GM18951 (cell line): ENCODE measurements at regions not wholly inside any gene's neighbourhood (a gene's known extent, or its start where the extent isn't known, plus 50 kb on each side); places are given as distances from the start of the nearest gene placed in this dataset.

Experiments used
- POLR2A ChIP-seq: IDR thresholded peaks from 4 replicates; pipeline ENCODE4 v1.6.1; 2011; ENCODE audit warnings: mild to moderate bottlenecking; ENCODE audit not compliant: insufficient read length, insufficient read depth; ENCODE audit errors: extremely low read depth
- in situ Hi-C: fragments of 300-500 bp; cut with MboI; formaldehyde crosslinking; loops from one replicate; pipeline ENCODE4 v1.12.0; 2022; ENCODE audit warnings: low sequenced_read_pairs, mixed read lengths, inconsistent platforms; ENCODE audit not compliant: unreplicated experiment

GRCh38 chr3:59631482-59631881 lies 581.7 kb upstream of the CFAP20DC start:
- in situ Hi-C loops = no loop called here

DNA sequence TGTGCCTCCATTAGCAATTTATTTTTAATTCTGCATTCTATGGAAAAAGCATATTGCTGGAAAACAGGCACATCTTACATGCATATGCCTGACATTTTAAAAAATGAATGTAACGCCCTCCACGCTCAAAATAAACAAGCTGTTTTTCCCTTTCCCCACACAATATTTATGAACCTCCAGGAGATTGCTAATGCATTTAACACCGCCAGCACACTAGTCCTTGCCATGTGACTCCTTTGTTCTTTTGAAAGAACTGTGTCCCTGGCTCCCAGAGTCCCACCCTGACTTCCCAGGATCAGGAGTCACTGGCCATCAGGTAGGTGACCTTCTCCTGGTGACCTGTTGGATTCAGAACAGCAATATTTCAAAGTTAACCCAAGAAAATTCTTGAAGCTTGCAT lies 571.2 kb upstream of the CFAP20DC start:
- TF ChIP-seq POLR2A = no peak
- in situ Hi-C loops = no loop called here

More at GRCh38 chr3:59631482-59631881, 581.7 kb upstream of the CFAP20DC start:
- TF ChIP-seq POLR2A = no peak

GRCh38 chr3:59620325-59620724 lies 570.5 kb upstream of the CFAP20DC start:
- in situ Hi-C loops = no loop called here
- TF ChIP-seq POLR2A = no peak

GRCh38 chr3:59612444-59612715 lies 562.6 kb upstream of the CFAP20DC start:
- in situ Hi-C loops = no loop called here
- no peak for TF ChIP-seq POLR2A

DNA sequence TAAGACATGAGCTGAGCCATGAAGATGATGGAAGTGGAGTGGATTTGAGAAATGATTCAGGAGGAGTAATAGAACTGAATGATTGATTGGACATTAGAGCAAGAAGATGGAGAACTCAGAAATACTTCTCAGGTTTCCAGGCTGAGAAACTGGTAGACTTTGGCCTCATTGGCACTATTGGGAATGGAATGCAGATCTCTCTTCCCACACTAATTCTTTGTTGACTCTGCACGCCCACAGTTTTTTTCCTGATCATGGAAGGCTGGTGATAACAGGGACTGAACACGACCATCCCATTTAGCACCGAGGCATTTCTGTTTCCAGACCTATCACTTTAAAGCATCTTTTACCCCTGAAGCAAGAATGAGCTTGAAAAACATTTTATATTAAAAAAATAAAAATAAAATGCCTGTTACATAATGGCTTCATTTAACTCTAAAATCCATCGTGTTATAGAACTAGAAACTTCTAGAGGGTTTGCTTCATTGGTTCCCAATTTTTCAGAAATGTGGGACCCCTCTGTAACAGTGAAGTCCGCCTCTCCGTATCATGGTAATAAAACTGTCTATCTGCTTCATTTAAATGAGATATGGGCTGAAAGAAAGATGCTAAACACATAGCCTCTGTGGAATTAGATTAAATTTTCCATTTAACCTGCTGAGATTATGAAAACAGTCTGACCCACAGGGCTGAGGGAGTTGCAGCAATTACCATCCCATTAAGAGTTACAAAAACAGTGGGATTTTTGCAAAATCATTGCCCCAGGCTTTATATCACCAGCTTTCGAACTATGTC lies 562.0 kb upstream of the CFAP20DC start:
- in situ Hi-C loops = no loop called here
- no peak for TF ChIP-seq POLR2A

- TF ChIP-seq POLR2A = no peak
- in situ Hi-C loops = no loop called here
These were observed 560.0 kb upstream of the CFAP20DC start for GRCh38 chr3:59609657-59610348.

DNA sequence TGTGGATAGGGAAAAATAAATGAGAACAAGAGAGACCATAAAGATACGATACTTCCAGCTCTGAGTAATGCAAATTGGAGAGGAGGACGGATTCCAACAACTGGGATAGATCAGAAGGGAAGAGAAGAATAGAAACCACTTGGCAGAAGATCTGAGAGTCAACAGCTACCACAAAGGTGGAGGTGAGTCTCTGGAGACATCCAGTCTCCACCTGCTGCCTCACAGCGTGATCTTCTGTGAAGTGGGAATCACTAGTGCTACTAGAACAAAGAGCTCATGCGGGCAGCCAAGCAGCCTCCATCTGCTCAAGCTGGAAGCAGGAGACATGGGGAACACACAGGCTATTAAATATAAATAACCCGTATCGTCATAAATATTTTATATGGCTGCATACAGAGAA lies 558.5 kb upstream of the CFAP20DC start:
- in situ Hi-C loops = no loop called here
- TF ChIP-seq POLR2A = no peak

DNA sequence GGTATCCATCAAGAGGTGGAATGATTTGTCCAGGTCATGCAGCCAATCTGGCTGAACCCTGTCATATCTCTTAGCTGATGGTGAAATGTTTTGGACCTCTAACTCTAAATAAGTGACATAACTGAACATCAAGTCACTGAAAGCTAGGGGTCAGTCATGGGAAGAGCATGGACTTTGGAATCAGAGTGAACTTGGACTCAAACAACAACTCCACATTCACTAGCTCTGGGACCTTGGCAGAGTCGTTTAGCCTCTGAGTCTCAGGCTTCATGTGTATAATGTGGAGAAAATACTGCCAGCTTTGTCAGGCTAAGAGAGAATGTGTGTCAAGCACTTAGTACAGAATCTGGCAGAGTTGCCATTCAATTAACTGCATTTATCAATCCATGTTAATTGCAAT lies 557.8 kb upstream of the CFAP20DC start:
- in situ Hi-C loops = no loop called here
- no peak for TF ChIP-seq POLR2A

GRCh38 chr3:59606638-59607266 lies 556.9 kb upstream of the CFAP20DC start:
- in situ Hi-C loops = no loop called here
- no peak for TF ChIP-seq POLR2A

GRCh38 chr3:59605944-59606534 lies 556.2 kb upstream of the CFAP20DC start:
- in situ Hi-C loops = no loop called here
- TF ChIP-seq POLR2A = no peak

GRCh38 chr3:59605318-59605717 lies 555.5 kb upstream of the CFAP20DC start:
- TF ChIP-seq POLR2A = no peak
- in situ Hi-C loops = no loop called here

GRCh38 chr3:59601486-59601885 lies 551.7 kb upstream of the CFAP20DC start:
- TF ChIP-seq POLR2A = no peak
- in situ Hi-C loops = no loop called here

DNA sequence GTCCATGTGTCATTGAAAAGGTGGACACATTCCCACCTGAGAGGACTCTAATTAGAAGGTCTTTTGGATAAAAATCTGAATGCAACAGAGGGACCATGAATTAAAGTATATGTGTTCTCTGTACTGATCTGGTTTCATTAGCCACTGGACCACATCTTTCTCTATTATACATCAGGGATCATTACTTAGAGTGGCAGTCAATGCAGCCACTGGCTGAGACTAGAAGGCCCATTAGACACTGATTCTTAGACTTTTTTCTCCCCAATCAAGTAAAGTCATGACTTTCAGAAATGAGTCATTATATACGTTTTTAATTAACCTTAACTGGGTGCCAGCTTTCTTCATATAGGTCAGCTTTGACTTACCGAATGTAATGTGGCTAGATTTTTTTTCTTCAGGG lies 550.8 kb upstream of the CFAP20DC start:
- in situ Hi-C loops = no loop called here

More for the DNA sequence above, 550.8 kb upstream of the CFAP20DC start:
- no peak for TF ChIP-seq POLR2A
